ENCODE measurements at regions not wholly inside any gene's neighbourhood (a gene's known extent, or its start where the extent isn't known, plus 50 kb on each side); places are given as distances from the start of the nearest gene placed in this dataset.

DNA sequence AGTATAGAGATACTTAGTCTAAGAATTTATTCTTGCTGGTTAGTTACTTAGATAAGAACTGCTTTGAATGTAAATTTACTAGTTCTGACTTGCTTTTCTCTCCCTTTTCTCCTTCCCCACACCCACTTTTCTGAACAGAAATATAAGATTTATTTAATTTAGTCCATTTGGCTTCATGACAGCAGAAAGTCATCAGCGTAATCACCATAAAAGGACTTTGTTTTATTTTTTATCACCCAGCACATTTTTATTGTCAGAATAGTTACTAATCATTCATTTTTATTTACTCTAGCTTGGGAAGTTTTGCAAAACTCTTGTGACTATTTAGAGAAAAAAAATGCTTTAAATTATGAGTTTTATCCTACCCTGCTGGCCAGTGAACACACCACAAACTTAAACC, 197.2 kb downstream of the CHRM3 start:
- no peak overlapping the region for H3K27ac ChIP-seq (ENCODE audit: low read length)
- H3K4me3 ChIP-seq (ENCODE audit: low read length) = no peak overlapping the region
- no peaks in the 10 kb centered on the region for H4K20me1 ChIP-seq (ENCODE audit: insufficient read depth, low read length)
- H3K27me3 ChIP-seq (ENCODE audit: low read depth, low read length) = no peaks in the 10 kb centered on the region; the same call in 1 of the 2 replicates
- peaks cover 6% of the 10 kb centered on the region for H3K4me1 ChIP-seq (ENCODE audit: low read length)
- H3K9ac ChIP-seq (ENCODE audit: low read length) = no peak overlapping the region
- no peak overlapping the region for H3K4me2 ChIP-seq (ENCODE audit: low read length)
- H2AFZ ChIP-seq (ENCODE audit: low read depth, low read length) = no peak overlapping the region
- no peak for TF ChIP-seq EZH2phosphoT487 (IDR thresholded peaks at IDR 0.05; ENCODE audit: low read depth)
- TF ChIP-seq, protein P1, sequence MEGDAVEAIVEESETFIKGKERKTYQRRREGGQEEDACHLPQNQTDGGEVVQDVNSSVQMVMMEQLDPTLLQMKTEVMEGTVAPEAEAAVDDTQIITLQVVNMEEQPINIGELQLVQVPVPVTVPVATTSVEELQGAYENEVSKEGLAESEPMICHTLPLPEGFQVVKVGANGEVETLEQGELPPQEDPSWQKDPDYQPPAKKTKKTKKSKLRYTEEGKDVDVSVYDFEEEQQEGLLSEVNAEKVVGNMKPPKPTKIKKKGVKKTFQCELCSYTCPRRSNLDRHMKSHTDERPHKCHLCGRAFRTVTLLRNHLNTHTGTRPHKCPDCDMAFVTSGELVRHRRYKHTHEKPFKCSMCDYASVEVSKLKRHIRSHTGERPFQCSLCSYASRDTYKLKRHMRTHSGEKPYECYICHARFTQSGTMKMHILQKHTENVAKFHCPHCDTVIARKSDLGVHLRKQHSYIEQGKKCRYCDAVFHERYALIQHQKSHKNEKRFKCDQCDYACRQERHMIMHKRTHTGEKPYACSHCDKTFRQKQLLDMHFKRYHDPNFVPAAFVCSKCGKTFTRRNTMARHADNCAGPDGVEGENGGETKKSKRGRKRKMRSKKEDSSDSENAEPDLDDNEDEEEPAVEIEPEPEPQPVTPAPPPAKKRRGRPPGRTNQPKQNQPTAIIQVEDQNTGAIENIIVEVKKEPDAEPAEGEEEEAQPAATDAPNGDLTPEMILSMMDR (IDR thresholded peaks at IDR 0.05; ENCODE audit: low read depth, low read length) = no peak
- no peaks in the 10 kb centered on the region for H3K9me3 ChIP-seq (ENCODE audit: insufficient read depth, low read length)
- no peaks in the 10 kb centered on the region for H3K36me3 ChIP-seq (replicated peaks; ENCODE audit: low read depth, low read length)
- H3K79me2 ChIP-seq (ENCODE audit: low read length) = no peaks in the 10 kb centered on the region

DNA sequence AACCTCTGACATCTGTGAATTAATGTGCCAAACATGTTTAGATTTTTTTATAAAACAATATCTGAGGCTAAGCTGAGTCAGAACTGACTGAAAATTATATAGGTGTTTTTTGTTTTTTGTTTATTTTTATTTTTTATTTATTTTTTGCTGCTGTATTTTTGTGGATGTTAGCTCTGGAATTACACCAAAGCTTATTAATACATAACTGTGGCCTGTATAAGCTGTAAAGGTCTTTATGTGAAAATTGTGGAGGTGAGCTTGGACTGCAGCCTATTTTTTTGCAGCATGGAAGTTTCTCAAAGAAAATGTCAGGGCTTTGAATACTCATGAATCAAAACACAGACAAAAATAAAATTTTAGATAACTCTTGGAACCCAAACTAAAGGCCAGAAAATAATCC, 199.8 kb downstream of the CHRM3 start:
- H3K9ac ChIP-seq (ENCODE audit: low read length) = no peak overlapping the region
- no peaks in the 10 kb centered on the region for H3K36me3 ChIP-seq (replicated peaks; ENCODE audit: low read depth, low read length)
- no peak overlapping the region for H3K4me2 ChIP-seq (ENCODE audit: low read length)
- H3K9me3 ChIP-seq (ENCODE audit: insufficient read depth, low read length) = no peaks in the 10 kb centered on the region
- H3K27ac ChIP-seq (ENCODE audit: low read length) = no peak overlapping the region
- no peak overlapping the region for H3K4me3 ChIP-seq (ENCODE audit: low read length)
- H3K4me1 ChIP-seq (ENCODE audit: low read length) = no peaks in the 10 kb centered on the region
- no peaks in the 10 kb centered on the region for H3K79me2 ChIP-seq (ENCODE audit: low read length)
- no peaks in the 10 kb centered on the region for H3K27me3 ChIP-seq (ENCODE audit: low read depth, low read length)
- no peak overlapping the region for H2AFZ ChIP-seq (ENCODE audit: low read depth, low read length)
- H4K20me1 ChIP-seq (ENCODE audit: insufficient read depth, low read length) = no peaks in the 10 kb centered on the region
- TF ChIP-seq, protein P1 (IDR thresholded peaks at IDR 0.05; ENCODE audit: low read depth, low read length) = no peak
- TF ChIP-seq EZH2phosphoT487 (IDR thresholded peaks at IDR 0.05; ENCODE audit: low read depth) = no peak

DNA sequence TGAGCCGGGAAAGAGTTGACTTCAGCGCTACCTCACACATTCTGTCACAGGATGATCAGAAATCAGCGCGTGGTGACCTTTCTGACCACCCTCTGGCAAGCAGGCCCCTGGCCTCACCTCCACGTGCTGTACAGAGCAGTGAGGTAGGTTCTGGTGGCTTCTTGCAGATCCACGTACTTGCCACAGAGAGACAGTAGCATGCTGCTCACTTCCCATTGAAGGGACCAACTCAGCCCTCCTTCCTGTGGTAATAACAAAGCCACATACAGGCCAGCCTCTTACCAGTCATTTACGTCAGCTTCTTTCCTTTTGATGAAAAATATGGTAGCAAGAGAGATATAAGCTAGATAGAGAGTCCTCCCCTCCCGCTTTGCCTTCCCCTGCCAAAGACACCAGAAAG, 200.7 kb downstream of the CHRM3 start:
- no peak overlapping the region; the same call in 1 of the 2 replicates for H2AFZ ChIP-seq (ENCODE audit: low read depth, low read length)
- H3K27me3 ChIP-seq (ENCODE audit: low read depth, low read length) = no peaks in the 10 kb centered on the region
- no peaks in the 10 kb centered on the region for H3K9me3 ChIP-seq (ENCODE audit: insufficient read depth, low read length)
- H3K36me3 ChIP-seq (replicated peaks; ENCODE audit: low read depth, low read length) = no peaks in the 10 kb centered on the region
- no peak overlapping the region for H3K4me3 ChIP-seq (ENCODE audit: low read length)
- no peaks in the 10 kb centered on the region for H3K79me2 ChIP-seq (ENCODE audit: low read length)
- H3K9ac ChIP-seq (ENCODE audit: low read length) = no peak overlapping the region
- no peak overlapping the region for H3K27ac ChIP-seq (ENCODE audit: low read length)
- H3K4me1 ChIP-seq (ENCODE audit: low read length) = no peaks in the 10 kb centered on the region
- TF ChIP-seq EZH2phosphoT487 (IDR thresholded peaks at IDR 0.05; ENCODE audit: low read depth) = no peak
- TF ChIP-seq, protein P1 (IDR thresholded peaks at IDR 0.05; ENCODE audit: low read depth, low read length) = no peak
- no peak overlapping the region for H3K4me2 ChIP-seq (ENCODE audit: low read length)
- H4K20me1 ChIP-seq (ENCODE audit: insufficient read depth, low read length) = no peaks in the 10 kb centered on the region

DNA sequence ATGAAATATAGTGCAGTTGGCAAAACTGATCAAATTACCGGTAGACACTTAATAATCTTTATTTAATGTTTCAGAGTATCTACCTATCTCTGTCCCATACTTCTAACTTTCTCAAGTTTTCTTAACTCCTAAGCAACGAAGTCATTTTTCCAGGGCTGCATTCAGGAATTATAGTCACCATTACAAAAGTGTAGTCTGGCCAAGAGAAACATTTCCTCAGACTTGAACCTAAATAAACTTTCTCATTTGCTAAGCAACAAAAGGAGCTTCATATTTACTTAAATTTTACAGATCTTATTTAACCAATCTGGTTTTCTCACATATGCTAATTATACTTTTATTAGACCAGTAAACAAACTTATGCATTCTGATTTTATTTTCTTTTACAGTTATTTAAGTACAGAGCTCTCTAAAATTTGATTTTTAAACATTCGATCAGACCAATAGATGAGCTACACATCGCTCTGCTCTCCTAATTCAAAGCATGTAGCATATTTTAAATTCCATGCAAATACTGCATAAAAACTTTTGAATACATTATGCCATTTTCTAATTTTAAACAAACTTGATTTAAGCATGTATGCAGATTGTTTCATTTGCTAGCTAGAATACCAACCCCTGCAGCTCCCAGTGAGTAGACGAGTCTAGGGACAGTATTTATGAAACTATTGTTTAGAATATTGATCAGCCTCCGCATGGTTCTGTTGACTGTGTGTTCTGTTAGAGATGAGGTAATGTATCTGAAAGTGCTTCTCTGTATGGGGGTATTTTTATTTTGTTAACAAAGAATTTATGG, 201.4 kb downstream of the CHRM3 start:
- TF ChIP-seq EZH2phosphoT487 (IDR thresholded peaks at IDR 0.05; ENCODE audit: low read depth) = no peak
- TF ChIP-seq, protein P1 (IDR thresholded peaks at IDR 0.05; ENCODE audit: low read depth, low read length) = no peak
- Histone ChIP-seq H3K36me3 (replicated peaks; ENCODE audit: low read depth, low read length) (no peaks in the 10 kb centered on the region), H3K27ac (ENCODE audit: low read length) (no peak overlapping the region), H4K20me1 (ENCODE audit: insufficient read depth, low read length) (no peaks in the 10 kb centered on the region), H3K27me3 (ENCODE audit: low read depth, low read length) (no peaks in the 10 kb centered on the region), H3K4me2 (ENCODE audit: low read length) (no peak overlapping the region), H3K79me2 (ENCODE audit: low read length) (no peaks in the 10 kb centered on the region), H3K4me3 (ENCODE audit: low read length) (no peak overlapping the region), H2AFZ (ENCODE audit: low read depth, low read length) (no peak overlapping the region), H3K9me3 (ENCODE audit: insufficient read depth, low read length) (no peaks in the 10 kb centered on the region), H3K9ac (ENCODE audit: low read length) (no peak overlapping the region), H3K4me1 (ENCODE audit: low read length) (no peaks in the 10 kb centered on the region)
